HG03135 (cell line): ENCODE measurements at regions not wholly inside any gene's neighbourhood (a gene's known extent, or its start where the extent isn't known, plus 50 kb on each side); places are given as distances from the start of the nearest gene placed in this dataset.
"Not testable (repeated sequence)": the region's sequence is repeated elsewhere in the genome, so short reads cannot be mapped to it uniquely, and the experiment has no call there.

Source experiments
- ATAC-seq: cut with Tn5 transposase; IDR thresholded peaks from one replicate; pipeline ENCODE4 v1.9.1; 2021; ENCODE audit warnings: mild to moderate bottlenecking, moderate library complexity; ENCODE audit not compliant: unreplicated experiment

DNA sequence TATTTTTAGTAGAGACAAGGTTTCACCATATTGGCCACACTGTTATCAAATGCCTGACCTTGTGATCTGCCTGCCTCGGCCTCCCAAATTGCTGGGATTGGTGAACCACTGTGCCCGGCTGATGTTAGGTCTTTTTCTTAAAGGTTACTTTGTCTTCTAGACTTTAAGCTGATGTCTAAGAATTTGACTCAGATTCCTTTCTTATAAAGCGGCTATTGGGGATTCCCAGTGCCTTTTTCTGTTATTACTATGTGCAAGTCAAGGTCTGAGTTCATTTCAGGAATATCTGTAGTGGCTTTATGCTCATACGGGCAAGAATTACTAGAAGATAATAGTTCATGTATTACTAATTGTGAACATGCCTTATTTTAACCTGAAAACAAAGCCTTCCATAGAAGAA lies 102.8 kb downstream of the LAT start:
- not testable (repeated sequence) for ATAC-seq

DNA sequence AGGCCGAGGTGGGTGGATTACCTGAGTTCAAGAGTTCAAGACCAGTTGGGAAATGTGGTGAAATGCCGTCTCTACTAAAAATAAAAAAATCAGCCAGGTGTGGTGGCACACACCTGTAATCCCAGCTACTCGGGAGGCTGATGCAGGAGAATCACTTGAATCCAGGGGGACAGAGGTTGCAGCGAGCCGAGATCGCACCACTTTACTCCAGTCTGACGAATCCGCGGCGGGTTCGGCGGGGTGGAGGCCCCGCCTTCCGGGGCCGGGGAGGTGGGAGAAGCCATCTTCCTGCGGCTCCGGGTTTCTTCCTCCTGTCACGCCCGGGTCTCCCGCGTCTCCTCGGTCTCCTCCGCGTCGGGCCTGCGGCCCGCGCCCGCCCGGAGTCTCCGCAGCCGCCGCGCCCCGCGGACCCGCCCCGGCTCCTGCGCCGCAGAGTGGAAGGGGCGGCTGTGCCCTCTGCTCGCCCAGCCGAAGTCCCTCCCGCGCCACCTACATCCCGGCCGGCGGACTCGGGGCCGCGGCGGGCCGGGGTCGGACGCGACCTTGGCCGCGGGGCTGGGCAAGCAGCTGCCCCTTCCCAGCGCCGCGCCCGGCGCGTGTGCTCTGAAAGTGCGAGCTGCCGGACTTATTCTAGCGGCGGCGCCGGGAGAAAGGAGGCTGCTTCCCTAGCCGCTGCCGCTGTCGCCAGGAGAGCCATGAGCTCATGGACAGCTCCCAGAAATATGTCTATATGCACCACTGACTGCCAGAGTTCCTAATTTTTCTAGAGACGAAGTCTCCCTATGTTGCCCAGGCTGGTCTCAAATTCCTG lies 97.2 kb downstream of the LAT start:
- ATAC-seq, result not testable (repeated sequence)

DNA sequence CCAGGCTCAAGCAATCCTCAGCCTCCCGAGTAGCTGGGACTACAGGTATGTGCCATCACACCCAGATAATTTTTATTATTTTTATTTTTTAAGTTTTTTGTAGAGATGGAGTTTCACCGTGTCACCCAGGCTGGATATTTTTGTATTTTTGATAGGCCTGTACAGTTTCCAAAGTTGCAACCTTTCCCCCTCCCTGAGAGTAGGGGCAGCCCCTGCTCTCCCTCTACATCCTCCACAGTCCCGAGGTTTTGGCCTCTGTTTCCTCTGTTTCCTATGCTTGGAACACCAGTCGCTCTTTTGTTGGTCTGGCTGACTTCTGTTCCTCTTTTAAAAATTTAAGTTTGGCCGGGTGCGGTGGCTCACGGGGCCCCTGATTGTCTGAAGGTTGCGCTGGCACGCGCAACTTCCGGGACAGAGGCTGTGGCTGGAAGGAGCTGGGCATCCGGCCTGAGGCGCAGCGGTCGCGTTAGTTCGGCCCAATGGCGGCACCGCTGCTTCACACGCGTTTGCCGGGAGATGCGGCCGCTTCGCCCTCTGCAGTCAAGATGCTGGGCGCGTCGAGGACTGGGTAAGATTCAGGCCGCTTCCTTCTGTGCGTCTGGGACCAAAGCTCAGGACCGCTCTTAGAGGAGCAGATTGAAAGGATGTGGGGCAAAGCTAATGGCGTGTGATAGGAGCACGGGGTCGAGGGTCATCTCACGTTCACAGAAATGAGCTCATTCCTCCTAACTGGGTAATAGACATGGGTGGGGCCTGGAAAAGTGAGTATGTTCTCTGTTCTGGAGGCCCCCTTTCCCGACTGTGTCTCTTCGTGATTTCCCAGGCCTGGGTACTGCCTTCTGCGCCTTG lies 89.9 kb downstream of the LAT start:
- peak; percentile 93 for ATAC-seq

DNA sequence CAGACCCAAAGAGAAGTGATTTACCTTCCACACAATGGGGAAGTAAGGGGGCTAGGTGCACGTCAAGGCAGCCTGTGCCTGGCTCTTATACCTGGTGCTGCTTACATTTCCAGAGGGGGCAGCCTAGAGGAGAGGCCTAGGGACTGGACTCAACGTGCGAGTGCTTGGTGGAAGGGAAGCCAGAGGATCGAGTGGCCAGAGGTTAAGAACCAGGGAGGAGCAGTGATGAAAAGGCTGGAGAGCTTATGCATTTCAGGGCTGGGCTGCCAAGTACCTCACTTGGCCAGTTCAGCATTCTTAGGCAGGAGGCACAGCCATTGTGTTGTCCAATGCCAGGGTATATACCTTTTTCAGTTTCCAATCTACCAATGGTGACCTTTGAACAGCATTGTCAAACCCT lies 77.4 kb downstream of the LAT start:
- ATAC-seq, result not testable (repeated sequence)

DNA sequence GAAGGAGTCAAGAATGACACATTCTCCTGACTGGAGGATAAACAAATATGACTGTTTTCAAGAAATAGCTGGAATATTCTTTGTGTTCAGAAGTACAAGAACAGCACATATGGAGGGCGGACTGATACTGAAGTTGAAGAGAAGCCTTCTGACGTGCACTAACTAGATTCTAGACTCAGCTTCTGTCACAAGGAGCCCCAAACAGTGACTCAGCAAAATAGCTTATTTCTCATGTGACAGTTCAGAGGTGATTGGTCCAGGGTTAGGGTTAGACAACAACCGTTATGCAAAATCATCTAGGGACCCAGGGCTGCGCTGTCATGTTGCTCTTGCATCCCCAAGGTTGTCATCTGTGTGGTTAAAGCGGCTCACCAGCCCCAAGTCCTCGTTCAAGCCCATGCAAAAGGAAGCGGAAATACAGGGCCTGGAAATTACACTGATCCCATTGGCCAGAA lies 76.6 kb downstream of the LAT start:
- not testable (repeated sequence) for ATAC-seq

DNA sequence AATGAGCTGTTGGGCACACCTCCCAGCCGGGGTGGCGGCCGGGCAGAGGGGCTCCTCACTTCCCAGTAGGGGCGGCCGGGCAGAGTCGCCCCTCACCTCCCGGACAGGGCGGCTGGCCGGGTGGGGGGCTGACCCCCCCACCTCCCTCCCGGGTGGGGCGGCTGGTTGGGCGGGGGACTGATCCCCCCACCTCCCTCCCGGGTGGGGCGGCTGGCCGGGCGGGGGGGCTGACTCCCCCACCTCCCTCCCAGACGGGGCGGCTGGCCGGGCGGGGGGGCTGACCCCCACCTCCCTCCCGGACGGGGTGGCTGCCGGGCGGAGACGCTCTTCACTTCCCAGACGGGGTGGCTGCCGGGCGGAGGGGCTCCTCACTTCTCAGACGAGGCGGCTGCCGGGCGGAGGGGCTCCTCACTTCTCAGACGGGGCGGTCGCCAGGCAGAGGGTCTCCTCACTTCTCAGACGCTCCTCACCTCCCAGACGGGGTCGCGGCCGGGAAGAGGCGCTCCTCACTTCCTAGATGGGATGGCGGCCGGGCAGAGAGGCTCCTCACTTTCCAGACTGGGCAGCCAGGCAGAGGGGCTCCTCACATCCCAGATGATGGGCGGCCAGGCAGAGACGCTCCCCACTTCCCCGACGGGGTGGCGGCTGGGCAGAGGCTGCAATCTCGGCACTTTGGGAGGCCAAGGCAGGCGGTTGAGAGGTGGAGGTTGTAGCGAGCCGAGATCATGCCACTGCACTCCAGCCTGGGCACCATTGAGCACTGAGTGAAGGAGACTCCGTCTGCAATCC lies 75.4 kb downstream of the LAT start:
- ATAC-seq, result not testable (repeated sequence)

DNA sequence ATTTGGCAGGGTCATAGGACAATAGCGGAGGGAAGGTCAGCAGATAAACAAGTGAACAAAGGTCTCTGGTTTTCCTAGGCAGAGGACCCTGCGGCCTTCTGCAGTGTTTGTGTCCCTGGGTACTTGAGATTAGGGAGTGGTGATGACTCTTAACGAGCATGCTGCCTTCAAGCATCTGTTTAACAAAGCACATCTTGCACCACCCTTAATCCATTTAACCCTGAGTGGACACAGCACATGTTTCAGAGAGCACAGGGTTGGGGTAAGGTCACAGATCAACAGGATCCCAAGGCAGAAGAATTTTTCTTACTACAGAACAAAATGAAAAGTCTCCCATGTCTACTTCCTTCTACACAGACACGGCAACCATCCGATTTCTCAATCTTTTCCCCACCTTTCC lies 74.7 kb downstream of the LAT start:
- not testable (repeated sequence) for ATAC-seq
